Activated T-cell treated with anti-CD3 and anti-CD28 coated beads, Interleukin-2, amount 50 U/mL, for 4 hours (primary cell): ENCODE measurements at regions not wholly inside any gene's neighbourhood (a gene's known extent, or its start where the extent isn't known, plus 50 kb on each side); places are given as distances from the start of the nearest gene placed in this dataset.
A peak's percentile ranks its signal among the peaks of the same experiment; 100 is the strongest.
"Not testable (repeated sequence)": the region's sequence is repeated elsewhere in the genome, so short reads cannot be mapped to it uniquely, and the experiment has no call there.

Experiments
- ATAC-seq, 2 donors: fragments of 200-7000 bp; cut with Tn5 transposase; one replicate each; pipeline ENCODE4 v1.10.0; 2021
- DNase-seq: peaks from one replicate; pipeline ENCODE4 v3.0.0-alpha.2; 2020
- H3K27me3 Mint-ChIP-seq: one replicate; pipeline ENCODE4 v1.8.0; 2021; ENCODE audit warnings: low read depth, mixed read lengths
- H3K36me3 Mint-ChIP-seq: one replicate; pipeline ENCODE4 v1.8.0; 2022; ENCODE audit warnings: mixed read lengths; ENCODE audit not compliant: insufficient read depth
- H3K4me1 Mint-ChIP-seq: one replicate; pipeline ENCODE4 v1.8.0; 2021; ENCODE audit warnings: low read depth, mixed read lengths
- H3K4me3 Mint-ChIP-seq: one replicate; pipeline ENCODE4 v1.8.0; 2021; ENCODE audit warnings: mild to moderate bottlenecking, moderate library complexity, mixed read lengths
- H3K9me3 Mint-ChIP-seq: one replicate; pipeline ENCODE4 v1.8.0; 2021; ENCODE audit warnings: mixed read lengths

GRCh38 chr2:204133476-204133875, 196.9 kb downstream of the ICOS start:
- DNase-seq, result no peak
- H3K4me1 Mint-ChIP-seq, result no peaks in the 10 kb centered on the region
- ATAC-seq, result no peak
- H3K9me3 Mint-ChIP-seq, result no peaks in the 10 kb centered on the region
- H3K4me3 Mint-ChIP-seq, result no peak overlapping the region
- peaks cover 2% of the 10 kb centered on the region for H3K27me3 Mint-ChIP-seq
- no peaks in the 10 kb centered on the region for H3K36me3 Mint-ChIP-seq

GRCh38 chr2:204134421-204134820, 197.9 kb downstream of the ICOS start:
- DNase-seq (no peak), ATAC-seq (no peak)
- Mint-ChIP-seq H3K4me1 (no peaks in the 10 kb centered on the region), H3K9me3 (no peaks in the 10 kb centered on the region), H3K4me3 (no peak overlapping the region), H3K27me3 (peaks cover 2% of the 10 kb centered on the region), H3K36me3 (no peaks in the 10 kb centered on the region)

GRCh38 chr2:204135752-204136151, 199.2 kb downstream of the ICOS start:
- Mint-ChIP-seq H3K4me3 (no peak overlapping the region), H3K9me3 (no peaks in the 10 kb centered on the region), H3K27me3 (peaks cover 2% of the 10 kb centered on the region), H3K36me3 (no peaks in the 10 kb centered on the region), H3K4me1 (no peaks in the 10 kb centered on the region)
- DNase-seq (no peak), ATAC-seq (peak; percentile 61 to 70)

- no peaks in the 10 kb centered on the region for H3K36me3 Mint-ChIP-seq
- H3K4me1 Mint-ChIP-seq, result no peaks in the 10 kb centered on the region
- H3K4me3 Mint-ChIP-seq, result no peak overlapping the region
- H3K9me3 Mint-ChIP-seq, result no peaks in the 10 kb centered on the region
- ATAC-seq (no peak), DNase-seq (no peak)
- peaks cover 2% of the 10 kb centered on the region for H3K27me3 Mint-ChIP-seq
Observed at GRCh38 chr2:204138206-204138605, 201.6 kb downstream of the ICOS start.

- DNase-seq, result no peak
- Mint-ChIP-seq H3K4me3 (no peak overlapping the region), H3K9me3 (no peaks in the 10 kb centered on the region), H3K36me3 (no peaks in the 10 kb centered on the region), H3K4me1 (no peaks in the 10 kb centered on the region), H3K27me3 (no peaks in the 10 kb centered on the region)
- ATAC-seq, result no peak
Observed at GRCh38 chr2:204140246-204140645, 203.7 kb downstream of the ICOS start.

GRCh38 chr2:204143216-204144014, 206.9 kb downstream of the ICOS start:
- Mint-ChIP-seq H3K4me3 (no peak overlapping the region), H3K27me3 (peaks cover 2% of the 10 kb centered on the region), H3K9me3 (no peaks in the 10 kb centered on the region), H3K36me3 (no peaks in the 10 kb centered on the region), H3K4me1 (peaks cover 7% of the 10 kb centered on the region)
- ATAC-seq, result no peak
- no peak for DNase-seq

- Mint-ChIP-seq H3K4me3 (no peak overlapping the region), H3K27me3 (peaks cover 2% of the 10 kb centered on the region), H3K9me3 (no peaks in the 10 kb centered on the region), H3K4me1 (peaks cover 7% of the 10 kb centered on the region), H3K36me3 (no peaks in the 10 kb centered on the region)
- DNase-seq, result no peak
- no peak for ATAC-seq
Observed at GRCh38 chr2:204144492-204144891, 207.9 kb downstream of the ICOS start.

- peak; percentile 96 to 98 for ATAC-seq
Observed at GRCh38 chr2:204145263-204145751, 208.7 kb downstream of the ICOS start.

GRCh38 chr2:204145791-204146190, 209.2 kb downstream of the ICOS start:
- H3K9me3 Mint-ChIP-seq, result no peaks in the 10 kb centered on the region
- DNase-seq (no peak), ATAC-seq (no peak)
- H3K36me3 Mint-ChIP-seq, result no peaks in the 10 kb centered on the region
- peak overlapping the region; percentile 77 for H3K4me3 Mint-ChIP-seq
- H3K4me1 Mint-ChIP-seq, result peaks cover 7% of the 10 kb centered on the region
- H3K27me3 Mint-ChIP-seq, result peaks cover 5% of the 10 kb centered on the region

More at GRCh38 chr2:204145263-204145751, 208.7 kb downstream of the ICOS start:
- Mint-ChIP-seq H3K27me3 (peaks cover 3% of the 10 kb centered on the region), H3K4me3 (peak overlapping the region; percentile 77), H3K4me1 (peaks cover 7% of the 10 kb centered on the region), H3K9me3 (no peaks in the 10 kb centered on the region), H3K36me3 (no peaks in the 10 kb centered on the region)
- peak; percentile 75 for DNase-seq

GRCh38 chr2:204147040-204147439, 210.5 kb downstream of the ICOS start:
- not testable (repeated sequence) for H3K36me3 Mint-ChIP-seq, H3K4me3 Mint-ChIP-seq, DNase-seq, ATAC-seq, H3K4me1 Mint-ChIP-seq, H3K9me3 Mint-ChIP-seq, H3K27me3 Mint-ChIP-seq

GRCh38 chr2:204150721-204151120, 214.2 kb downstream of the ICOS start:
- DNase-seq (no peak), ATAC-seq (no peak)
- Mint-ChIP-seq H3K36me3 (no peaks in the 10 kb centered on the region), H3K9me3 (no peaks in the 10 kb centered on the region), H3K4me1 (peaks cover 4% of the 10 kb centered on the region), H3K27me3 (peaks cover 5% of the 10 kb centered on the region), H3K4me3 (no peak overlapping the region)

- DNase-seq (no peak), ATAC-seq (no peak)
- no peaks in the 10 kb centered on the region for H3K36me3 Mint-ChIP-seq
- H3K4me1 Mint-ChIP-seq, result no peaks in the 10 kb centered on the region
- H3K4me3 Mint-ChIP-seq, result no peak overlapping the region
- no peaks in the 10 kb centered on the region for H3K9me3 Mint-ChIP-seq
- peaks cover 3% of the 10 kb centered on the region for H3K27me3 Mint-ChIP-seq
Observed at GRCh38 chr2:204152616-204153015, 216.1 kb downstream of the ICOS start.

- H3K36me3 Mint-ChIP-seq, result no peaks in the 10 kb centered on the region
- ATAC-seq, result no peak
- no peak for DNase-seq
- H3K4me3 Mint-ChIP-seq, result no peak overlapping the region
- no peaks in the 10 kb centered on the region for H3K9me3 Mint-ChIP-seq
- H3K27me3 Mint-ChIP-seq, result peaks cover 4% of the 10 kb centered on the region
- H3K4me1 Mint-ChIP-seq, result no peaks in the 10 kb centered on the region
Observed at GRCh38 chr2:204154863-204155262, 218.3 kb downstream of the ICOS start.

GRCh38 chr2:204156456-204156855, 219.9 kb downstream of the ICOS start:
- H3K36me3 Mint-ChIP-seq, result no peaks in the 10 kb centered on the region
- H3K9me3 Mint-ChIP-seq, result no peaks in the 10 kb centered on the region
- no peak for ATAC-seq

GRCh38 chr2:204157684-204158083, 221.1 kb downstream of the ICOS start:
- Mint-ChIP-seq H3K36me3 (no peaks in the 10 kb centered on the region), H3K4me1 (no peaks in the 10 kb centered on the region), H3K4me3 (no peak overlapping the region), H3K27me3 (peaks cover 6% of the 10 kb centered on the region), H3K9me3 (no peaks in the 10 kb centered on the region)
- no peak for DNase-seq
- ATAC-seq, result no peak

More at GRCh38 chr2:204156456-204156855, 219.9 kb downstream of the ICOS start:
- Mint-ChIP-seq H3K4me3 (no peak overlapping the region), H3K4me1 (no peaks in the 10 kb centered on the region), H3K27me3 (peaks cover 3% of the 10 kb centered on the region)
- DNase-seq, result no peak
